NB4 (cell line): ENCODE measurements at regions not wholly inside any gene's neighbourhood (a gene's known extent, or its start where the extent isn't known, plus 50 kb on each side); places are given as distances from the start of the nearest gene placed in this dataset.

ENCODE experiments used
- DNase-seq: peaks from one replicate; pipeline ENCODE4 v3.0.0; 2010; ENCODE audit warnings: low read depth
- H3K4me3 ChIP-seq: one replicate; pipeline ENCODE4 v1.5.1; 2011; ENCODE audit warnings: mild to moderate bottlenecking, low read depth, low read length, moderate library complexity
- MYC ChIP-seq: IDR thresholded peaks from 2 replicates; pipeline ENCODE4 v1.6.1; 2011; ENCODE audit warnings: low read depth, low read length
- POLR2A ChIP-seq: IDR thresholded peaks from 2 replicates; pipeline ENCODE4 v1.6.1; 2011; ENCODE audit warnings: mild to moderate bottlenecking; ENCODE audit not compliant: insufficient read length; ENCODE audit errors: extremely low read depth
- TF ChIP-seq, protein P1 (sequence below): IDR thresholded peaks from 2 replicates; pipeline ENCODE4 v1.6.1; 2011; ENCODE audit warnings: low read depth, low read length
- TF ChIP-seq, protein P2 (sequence below): IDR thresholded peaks from one replicate; pipeline ENCODE4 v1.5.1; 2012; ENCODE audit warnings: low read depth, low read length

DNA sequence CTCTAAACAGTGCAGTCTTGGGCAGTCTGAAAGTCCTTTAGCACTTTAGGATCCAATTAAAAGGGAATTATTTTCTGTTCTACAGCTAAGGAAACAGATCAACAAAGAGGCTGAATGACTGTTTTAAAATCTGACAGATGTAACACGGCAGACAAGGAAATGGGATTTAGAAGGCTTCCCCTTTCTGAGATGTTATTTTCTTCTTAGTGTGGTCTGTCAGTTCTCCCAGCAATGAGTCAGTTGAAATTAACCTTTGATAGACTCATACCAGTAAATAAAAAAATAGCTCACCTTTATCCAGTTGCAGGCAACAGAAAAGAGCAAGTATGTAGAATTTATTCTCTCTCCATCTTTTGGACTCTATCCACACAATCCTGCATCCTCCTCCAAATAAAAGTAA, 98.1 kb downstream of the NEDD1 start:
- no peak for DNase-seq
- H3K4me3 ChIP-seq = no peak overlapping the region
- TF ChIP-seq, protein P1, sequence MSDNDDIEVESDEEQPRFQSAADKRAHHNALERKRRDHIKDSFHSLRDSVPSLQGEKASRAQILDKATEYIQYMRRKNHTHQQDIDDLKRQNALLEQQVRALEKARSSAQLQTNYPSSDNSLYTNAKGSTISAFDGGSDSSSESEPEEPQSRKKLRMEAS = no peak
- TF ChIP-seq POLR2A (no peak), MYC (no peak)
- TF ChIP-seq, protein P2, sequence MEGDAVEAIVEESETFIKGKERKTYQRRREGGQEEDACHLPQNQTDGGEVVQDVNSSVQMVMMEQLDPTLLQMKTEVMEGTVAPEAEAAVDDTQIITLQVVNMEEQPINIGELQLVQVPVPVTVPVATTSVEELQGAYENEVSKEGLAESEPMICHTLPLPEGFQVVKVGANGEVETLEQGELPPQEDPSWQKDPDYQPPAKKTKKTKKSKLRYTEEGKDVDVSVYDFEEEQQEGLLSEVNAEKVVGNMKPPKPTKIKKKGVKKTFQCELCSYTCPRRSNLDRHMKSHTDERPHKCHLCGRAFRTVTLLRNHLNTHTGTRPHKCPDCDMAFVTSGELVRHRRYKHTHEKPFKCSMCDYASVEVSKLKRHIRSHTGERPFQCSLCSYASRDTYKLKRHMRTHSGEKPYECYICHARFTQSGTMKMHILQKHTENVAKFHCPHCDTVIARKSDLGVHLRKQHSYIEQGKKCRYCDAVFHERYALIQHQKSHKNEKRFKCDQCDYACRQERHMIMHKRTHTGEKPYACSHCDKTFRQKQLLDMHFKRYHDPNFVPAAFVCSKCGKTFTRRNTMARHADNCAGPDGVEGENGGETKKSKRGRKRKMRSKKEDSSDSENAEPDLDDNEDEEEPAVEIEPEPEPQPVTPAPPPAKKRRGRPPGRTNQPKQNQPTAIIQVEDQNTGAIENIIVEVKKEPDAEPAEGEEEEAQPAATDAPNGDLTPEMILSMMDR = no peak

DNA sequence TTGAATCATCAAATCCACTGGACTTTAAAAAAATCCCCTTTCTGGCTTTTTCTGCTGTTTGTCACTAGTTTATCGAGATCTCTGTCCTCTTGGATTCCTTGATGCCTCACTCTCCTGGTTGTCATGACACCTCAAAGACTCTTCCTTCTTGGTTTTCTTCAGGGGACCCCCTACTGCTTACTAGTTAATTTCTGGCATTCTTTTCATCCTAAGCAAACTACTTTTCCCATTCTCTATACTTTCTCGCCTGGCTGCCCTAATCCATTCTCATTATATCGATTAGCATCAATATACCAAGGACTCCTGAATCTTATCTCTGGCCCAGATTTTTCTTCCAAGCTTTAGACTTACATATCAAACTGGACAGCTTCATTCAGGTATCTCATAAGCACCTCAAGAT, 98.6 kb downstream of the NEDD1 start:
- TF ChIP-seq, protein P2 = no peak
- TF ChIP-seq MYC (no peak), POLR2A (no peak)
- TF ChIP-seq, protein P1 = no peak
- H3K4me3 ChIP-seq = no peak overlapping the region
- no peak for DNase-seq

DNA sequence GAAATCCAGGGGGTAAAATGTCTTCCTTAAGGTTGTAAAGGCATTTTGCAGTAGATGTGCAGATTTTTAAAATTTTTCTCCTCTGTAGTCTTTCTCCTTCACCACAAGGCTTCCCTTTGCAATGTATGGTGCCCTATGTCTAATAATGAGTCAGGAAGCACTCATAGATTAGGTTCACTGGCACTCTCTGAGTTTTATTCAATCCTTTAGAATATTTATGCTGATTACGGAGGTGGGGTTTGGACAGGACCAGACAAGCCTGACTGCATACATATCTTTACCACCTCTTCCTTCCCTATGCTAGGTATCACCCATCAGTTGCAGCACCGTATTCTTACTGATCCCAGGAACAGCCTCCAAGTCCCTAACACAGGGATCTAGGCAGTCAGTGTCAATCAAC, 99.5 kb downstream of the NEDD1 start:
- H3K4me3 ChIP-seq = no peak overlapping the region
- TF ChIP-seq MYC (no peak), POLR2A (no peak)
- TF ChIP-seq, protein P1 = no peak
- TF ChIP-seq, protein P2 = no peak

DNA sequence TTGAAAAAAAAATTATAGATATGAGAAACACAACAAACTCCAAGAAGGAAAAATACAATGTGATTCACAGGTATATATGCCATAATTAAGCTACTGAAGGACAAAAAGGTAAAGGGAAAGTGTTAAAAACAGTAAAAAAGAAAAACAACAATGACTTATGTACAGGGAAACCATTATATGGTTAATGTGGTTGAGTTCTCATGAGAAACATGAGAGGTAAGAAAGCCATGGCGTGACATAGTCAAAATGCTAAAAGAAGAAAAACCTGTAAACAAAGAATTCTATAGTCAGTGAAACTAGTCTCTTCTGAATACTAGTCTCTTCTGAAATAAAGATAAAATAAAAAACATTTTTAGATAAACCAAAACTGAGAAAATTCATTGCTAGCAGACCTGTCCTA, 109.1 kb downstream of the NEDD1 start:
- no peak overlapping the region for H3K4me3 ChIP-seq
- TF ChIP-seq POLR2A = no peak
- TF ChIP-seq, protein P1 = no peak
- TF ChIP-seq, protein P2 = no peak
- no peak for TF ChIP-seq MYC
- DNase-seq = no peak

More for the DNA sequence above, 99.5 kb downstream of the NEDD1 start:
- DNase-seq = no peak

DNA sequence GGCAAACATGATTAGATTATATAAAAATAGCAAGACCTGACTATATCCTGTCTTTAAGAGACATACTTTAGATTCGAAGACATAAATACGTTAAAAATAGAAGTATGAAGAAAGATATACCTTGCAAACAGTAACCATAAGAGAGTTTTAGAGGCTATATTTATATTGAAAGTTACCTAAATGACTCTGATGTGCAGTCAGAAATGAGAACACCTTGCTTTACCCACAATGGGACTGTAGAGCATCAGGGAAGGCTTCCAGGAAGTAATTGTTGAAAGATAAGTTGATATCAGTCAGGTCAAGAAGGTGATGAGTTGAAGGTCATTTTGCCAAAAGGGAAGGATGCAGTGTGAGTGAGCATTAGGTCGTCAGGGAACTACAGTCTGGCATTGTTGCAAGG, 110.2 kb downstream of the NEDD1 start:
- H3K4me3 ChIP-seq = no peak overlapping the region
- TF ChIP-seq MYC (no peak), POLR2A (no peak)
- TF ChIP-seq, protein P1 = no peak
- TF ChIP-seq, protein P2 = no peak
- no peak for DNase-seq

DNA sequence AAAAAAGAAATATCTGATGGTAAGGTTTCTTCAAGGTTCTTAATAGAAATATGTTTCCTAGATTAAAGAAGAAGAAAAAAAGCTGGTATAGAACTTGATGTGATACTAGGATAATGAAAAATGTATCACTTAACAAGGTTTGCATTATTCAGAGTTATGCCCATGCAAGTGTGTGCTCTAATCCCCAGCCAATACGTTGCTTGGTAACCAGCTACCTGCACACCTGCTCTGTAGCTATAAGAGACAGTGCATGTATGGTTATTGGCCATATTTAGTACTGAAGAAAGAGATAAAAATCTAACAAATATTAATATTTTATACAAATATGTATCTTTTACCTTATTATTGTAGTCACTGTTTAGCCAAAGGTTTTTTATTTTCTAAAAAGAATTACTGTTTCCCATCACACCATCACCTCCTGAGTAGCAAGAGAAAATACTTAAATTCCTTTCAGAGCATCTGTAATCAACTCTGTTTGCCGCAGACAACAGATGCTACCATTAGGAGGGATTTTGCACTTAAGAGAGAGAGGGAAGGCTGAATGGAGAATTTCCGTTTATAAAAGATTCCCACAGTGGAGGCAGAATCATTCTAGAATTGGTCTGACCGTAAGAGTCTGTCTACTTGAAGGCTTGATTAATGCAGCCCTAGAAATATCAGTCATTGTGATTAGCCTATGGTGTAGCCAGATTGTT, 115.6 kb downstream of the NEDD1 start:
- no peak for DNase-seq
- TF ChIP-seq POLR2A (no peak), MYC (no peak)
- TF ChIP-seq, protein P1 = no peak
- TF ChIP-seq, protein P2 = no peak
- H3K4me3 ChIP-seq = no peak overlapping the region
